A172 (cell line): ENCODE measurements at regions not wholly inside any gene's neighbourhood (a gene's known extent, or its start where the extent isn't known, plus 50 kb on each side); places are given as distances from the start of the nearest gene placed in this dataset.

Source experiments
- DNase-seq: peaks from one replicate; pipeline ENCODE4 v3.0.0-alpha.2; 2015; ENCODE audit warnings: low spot score

DNA sequence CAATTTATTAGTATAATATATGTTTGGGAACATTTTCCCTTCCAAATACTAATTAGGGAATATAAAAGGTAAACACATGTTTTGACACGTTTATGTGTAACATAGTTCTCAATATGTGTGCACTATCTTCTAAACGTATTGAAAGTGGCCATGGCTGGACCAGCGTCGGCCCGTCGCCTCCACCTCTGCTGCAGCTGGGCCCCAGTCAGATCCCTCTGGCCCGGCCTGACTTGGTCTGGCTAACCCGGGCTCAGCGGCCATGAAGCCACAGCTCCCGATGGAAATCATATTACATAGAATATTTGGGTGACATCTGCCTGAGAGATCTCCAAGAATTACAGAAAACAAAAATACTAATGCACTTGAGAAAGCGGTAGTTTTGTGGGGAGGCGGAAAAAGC lies 474.4 kb upstream of the CDH2 start:
- DNase-seq, result no peak

DNA sequence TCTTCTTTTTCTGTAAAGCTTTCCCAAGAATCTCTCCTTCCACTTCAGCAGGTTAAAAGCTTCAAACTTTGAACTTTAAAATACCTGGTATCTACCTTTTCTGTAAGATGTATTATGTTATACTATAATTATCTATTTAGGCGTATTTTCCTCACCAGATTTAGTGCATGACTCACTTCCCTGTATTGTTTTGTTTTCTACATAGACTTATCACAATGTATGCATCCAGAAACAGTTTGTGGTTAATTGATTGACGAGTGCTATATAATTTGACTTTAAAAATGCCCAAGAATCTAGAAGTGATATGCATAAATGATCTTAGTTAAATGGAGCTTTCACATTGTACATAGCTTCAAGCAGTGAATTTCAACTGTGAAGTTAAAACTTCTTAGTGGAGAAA lies 473.9 kb upstream of the CDH2 start:
- peak; percentile 13 for DNase-seq

DNA sequence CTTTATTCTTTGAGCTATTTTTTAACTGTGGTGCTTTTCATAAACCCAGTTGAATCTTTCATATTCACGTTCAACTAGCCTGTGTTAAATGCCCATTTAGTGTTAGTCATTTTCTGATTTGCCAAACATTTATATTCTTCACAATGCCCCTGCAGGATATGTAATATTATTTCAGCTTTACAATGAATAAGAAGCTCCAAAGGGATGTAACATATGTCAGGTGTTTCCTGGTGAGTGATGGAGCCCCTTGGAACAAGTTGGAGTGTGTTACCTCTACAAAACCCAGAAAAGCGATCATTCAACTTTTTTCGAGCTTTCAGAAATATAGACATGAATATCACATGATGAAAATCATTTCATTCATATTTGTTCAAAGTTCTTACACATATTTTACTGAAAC lies 471.0 kb upstream of the CDH2 start:
- DNase-seq, result no peak

DNA sequence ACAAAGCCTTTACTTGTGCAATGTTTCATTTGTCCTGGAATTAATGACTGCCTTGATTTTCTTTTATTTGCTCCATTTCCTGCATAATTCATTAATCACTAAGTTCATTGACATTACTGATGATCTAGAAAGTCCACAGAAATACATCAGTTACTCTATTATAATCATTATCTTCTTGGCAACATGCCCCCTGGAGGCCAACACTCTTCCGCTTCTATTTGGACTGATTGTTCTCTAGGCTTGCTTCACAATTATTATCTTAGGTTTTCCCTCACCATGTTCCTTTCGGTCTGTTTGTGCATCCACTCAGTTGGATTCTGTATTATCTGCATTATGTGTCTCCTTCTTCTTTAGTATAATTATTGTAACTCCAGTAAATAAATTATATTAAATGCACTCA lies 461.0 kb upstream of the CDH2 start:
- no peak for DNase-seq

GRCh38 chr18:28635530-28635929 lies 458.6 kb upstream of the CDH2 start:
- DNase-seq, result no peak

- DNase-seq, result no peak
Observed at GRCh38 chr18:28626756-28627155, 449.8 kb upstream of the CDH2 start.

DNA sequence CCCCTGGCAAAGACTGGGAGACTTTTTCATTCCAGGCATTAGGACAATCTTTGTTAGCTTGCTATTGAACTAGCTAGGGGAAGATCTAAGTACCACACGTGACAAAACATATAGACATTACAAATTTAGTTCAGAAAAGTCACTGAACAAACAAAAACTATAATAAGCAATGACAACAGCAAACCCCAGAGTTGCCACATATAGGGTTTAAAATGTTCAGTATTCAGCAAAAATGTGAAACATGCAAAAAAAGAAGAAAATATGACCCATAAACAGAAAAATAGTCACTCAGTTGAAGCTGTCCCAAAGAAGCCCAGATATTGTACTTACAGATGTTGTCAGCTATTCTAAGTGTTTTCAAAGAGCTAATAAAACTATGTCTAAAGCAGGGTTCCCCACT lies 431.1 kb upstream of the CDH2 start:
- DNase-seq, result no peak

DNA sequence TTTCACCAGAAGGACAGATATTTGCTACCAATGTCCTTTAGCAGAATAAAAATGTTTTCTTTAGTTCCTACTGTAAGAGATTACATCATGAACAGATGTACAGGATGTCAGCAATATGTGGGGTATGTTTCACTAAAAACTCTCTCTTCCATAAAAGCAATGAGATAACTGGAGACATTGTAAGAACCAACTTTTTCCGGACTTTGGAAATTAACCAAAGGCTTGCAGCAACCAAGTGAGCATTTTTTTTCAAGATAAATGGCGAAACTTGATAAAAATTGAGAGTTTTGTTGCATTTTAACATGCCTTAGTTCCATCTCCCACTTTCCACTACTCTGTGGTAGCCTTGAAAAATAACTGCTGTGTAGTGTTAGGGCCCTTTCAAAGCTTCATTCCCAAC lies 429.8 kb upstream of the CDH2 start:
- DNase-seq, result no peak

DNA sequence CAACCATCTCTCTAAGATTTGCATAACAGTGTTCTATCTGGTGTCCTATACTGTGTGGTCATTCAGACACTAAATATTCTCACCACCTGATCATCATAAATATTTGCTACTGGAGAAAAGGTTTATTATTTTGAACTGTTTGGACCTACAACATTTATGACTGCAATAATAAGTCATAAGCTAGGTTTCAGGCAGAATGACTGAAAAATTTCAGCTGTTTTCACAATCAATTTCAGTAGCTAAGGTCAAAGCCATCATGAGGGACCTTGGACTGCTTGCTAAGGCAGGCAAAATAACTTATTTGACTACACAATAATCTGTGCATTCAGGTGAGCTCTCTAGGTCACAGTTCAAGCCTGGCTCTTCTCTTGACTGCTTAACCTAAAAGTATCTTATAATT lies 425.5 kb upstream of the CDH2 start:
- DNase-seq, result no peak

GRCh38 chr18:28594034-28594433 lies 417.1 kb upstream of the CDH2 start:
- DNase-seq, result peak; percentile 30

GRCh38 chr18:28588884-28589549 lies 412.1 kb upstream of the CDH2 start:
- DNase-seq, result peak; percentile 9

DNA sequence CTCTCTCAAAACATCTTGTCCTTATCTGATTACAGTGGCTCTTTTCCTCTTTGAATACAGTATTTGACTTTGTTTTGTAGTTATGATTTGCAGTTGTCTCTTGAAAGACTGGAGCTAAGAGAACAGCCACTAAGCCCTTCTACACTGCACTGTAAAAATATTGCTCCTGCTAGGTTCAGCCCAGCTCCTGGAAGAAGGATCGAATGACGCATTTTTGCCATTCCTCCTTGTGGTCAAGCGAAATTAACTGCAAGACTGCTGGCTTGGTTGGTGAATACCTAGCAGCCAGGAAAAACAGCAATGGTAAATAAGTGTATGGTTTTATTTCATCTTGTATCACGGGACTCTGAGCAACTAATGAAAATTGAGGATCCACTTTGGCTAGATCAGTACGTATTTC lies 407.8 kb upstream of the CDH2 start:
- DNase-seq, result peak; percentile 78

DNA sequence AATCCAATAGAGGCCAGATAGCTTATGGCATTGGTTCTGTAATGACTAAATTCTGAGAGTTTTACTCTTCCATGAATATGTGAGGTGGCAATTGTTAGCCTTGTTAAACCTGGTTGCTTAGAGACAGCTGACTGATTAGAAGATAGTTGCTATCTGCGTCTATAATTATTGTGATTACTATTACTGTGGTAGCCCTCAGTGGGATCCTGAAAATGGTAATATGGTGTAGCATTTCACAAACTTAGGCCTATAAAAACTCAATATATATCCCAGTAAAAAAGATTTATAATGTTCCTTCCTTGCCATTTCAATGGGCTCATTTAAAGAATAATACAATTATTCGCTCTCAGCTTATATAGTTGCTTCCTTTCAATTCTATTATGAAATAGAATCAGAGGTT lies 405.8 kb upstream of the CDH2 start:
- no peak for DNase-seq

- no peak for DNase-seq
Observed at GRCh38 chr18:28581521-28582071, 404.7 kb upstream of the CDH2 start.

GRCh38 chr18:28576941-28577340 lies 400.0 kb upstream of the CDH2 start:
- no peak for DNase-seq

GRCh38 chr18:28575123-28575522 lies 398.2 kb upstream of the CDH2 start:
- DNase-seq, result no peak

- DNase-seq, result no peak
Observed at GRCh38 chr18:28574175-28574574, 397.2 kb upstream of the CDH2 start.

- DNase-seq, result no peak
Observed at GRCh38 chr18:28571929-28572328, 395.0 kb upstream of the CDH2 start.

GRCh38 chr18:28560331-28560730 lies 383.4 kb upstream of the CDH2 start:
- DNase-seq, result no peak

DNA sequence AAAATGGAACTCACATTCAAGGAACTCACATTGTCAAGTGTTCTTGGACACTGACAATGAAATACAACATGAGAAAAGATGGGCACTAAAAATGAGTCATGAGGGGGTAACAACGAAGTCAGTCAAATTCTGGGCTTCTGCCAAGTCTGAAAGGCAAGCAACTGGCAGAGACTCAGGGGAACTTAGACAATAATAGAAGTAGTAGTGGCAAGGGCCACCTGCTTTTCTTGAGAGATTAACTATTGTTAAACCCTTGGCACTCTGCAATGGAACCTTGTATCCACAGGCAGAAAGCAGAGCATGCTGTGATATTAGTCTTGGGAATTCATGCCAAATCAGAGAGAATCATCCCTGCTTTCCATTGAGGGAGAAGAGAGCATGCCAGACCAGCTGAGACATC lies 382.6 kb upstream of the CDH2 start:
- DNase-seq, result no peak

GRCh38 chr18:28541934-28542333 lies 365.0 kb upstream of the CDH2 start:
- DNase-seq, result no peak

- DNase-seq, result no peak
Observed at GRCh38 chr18:28541276-28541930, 364.5 kb upstream of the CDH2 start.

DNA sequence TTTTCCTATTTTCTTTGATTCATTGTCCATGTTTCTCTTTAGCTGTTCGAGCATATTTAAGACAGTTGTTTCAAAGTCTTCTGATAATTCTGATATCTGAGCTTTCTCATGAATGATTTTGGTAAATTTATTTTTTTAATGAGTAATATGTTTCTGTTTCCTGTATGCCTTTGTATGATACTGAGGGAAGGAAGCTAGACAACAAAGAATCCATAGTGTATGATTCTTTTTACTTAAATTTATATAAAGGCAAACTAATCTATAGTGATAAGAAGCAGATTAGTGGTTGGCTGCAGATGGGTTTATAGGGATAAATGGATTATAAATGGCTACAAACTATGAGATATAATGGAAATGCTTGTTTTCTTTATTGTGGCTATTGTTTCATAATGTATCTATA lies 352.7 kb upstream of the CDH2 start:
- no peak for DNase-seq

DNA sequence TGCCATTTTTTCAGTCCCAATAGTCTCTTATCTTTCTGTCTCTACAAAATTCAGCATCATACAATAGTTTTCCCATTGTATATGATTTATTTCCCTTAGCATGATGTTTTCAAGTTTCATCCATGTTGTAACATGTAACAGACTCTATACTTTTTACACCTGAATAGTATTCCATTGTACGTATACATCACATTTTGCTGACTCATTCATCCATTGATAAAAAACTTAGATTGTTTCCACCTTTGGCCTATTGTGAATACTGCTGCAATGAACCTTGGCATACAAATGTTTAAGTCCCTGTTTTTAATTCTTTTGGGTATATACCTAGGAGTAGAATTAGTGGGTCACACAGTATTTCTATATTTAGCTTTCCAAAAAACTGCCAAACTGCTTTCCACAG lies 349.3 kb upstream of the CDH2 start:
- DNase-seq, result no peak
